ENCODE measurements at regions not wholly inside any gene's neighbourhood (a gene's known extent, or its start where the extent isn't known, plus 50 kb on each side); places are given as distances from the start of the nearest gene placed in this dataset.

DNA sequence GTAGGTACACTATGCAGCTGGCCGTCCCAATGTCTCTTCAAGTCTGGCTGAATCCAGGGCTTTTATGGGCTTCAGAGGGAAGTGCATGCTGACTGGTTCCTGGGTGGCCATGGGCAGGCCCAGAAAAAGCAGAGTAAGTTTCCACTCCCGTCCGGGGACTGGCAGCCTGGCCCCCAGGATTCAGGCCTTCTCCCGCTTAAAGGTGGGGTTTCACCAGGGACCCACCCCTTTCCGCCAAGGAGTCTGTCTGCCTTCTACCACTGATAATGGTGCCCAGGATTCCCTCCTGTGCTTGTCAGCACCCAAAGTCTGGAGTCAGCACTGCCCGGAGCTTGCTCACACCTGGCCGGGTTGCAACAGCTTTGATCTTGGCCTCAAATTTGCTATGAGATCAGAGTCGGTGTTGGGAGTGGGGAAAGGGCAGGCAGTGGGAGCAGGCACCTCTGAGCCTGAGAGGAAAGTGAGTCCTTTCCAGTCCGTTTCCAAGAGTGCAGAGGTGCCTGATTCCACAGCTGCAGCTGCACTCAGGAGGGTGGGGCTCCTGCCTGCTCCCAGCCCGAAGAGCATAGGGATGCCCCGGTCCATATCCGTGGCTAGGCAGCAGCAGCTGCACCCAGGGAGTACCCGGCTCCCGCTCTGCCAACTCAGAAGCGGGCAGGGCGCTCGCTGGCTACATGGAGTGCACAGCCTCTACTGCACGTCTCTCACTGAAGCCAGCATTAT lies 1344.3 kb upstream of the ADGRL3 start:
- POLR2A ChIA-PET (ENCODE audit: low non-redundant PET): no interaction called here
- CTCF ChIA-PET: no interaction called here
- DNase-seq (ENCODE audit: low spot score): no peak
- H3K27ac ChIP-seq: no peak overlapping the region
- TF ChIP-seq, protein P1, sequence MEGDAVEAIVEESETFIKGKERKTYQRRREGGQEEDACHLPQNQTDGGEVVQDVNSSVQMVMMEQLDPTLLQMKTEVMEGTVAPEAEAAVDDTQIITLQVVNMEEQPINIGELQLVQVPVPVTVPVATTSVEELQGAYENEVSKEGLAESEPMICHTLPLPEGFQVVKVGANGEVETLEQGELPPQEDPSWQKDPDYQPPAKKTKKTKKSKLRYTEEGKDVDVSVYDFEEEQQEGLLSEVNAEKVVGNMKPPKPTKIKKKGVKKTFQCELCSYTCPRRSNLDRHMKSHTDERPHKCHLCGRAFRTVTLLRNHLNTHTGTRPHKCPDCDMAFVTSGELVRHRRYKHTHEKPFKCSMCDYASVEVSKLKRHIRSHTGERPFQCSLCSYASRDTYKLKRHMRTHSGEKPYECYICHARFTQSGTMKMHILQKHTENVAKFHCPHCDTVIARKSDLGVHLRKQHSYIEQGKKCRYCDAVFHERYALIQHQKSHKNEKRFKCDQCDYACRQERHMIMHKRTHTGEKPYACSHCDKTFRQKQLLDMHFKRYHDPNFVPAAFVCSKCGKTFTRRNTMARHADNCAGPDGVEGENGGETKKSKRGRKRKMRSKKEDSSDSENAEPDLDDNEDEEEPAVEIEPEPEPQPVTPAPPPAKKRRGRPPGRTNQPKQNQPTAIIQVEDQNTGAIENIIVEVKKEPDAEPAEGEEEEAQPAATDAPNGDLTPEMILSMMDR (conservative IDR thresholded peaks at IDR 0.05; ENCODE audit: low read depth): no peak

DNA sequence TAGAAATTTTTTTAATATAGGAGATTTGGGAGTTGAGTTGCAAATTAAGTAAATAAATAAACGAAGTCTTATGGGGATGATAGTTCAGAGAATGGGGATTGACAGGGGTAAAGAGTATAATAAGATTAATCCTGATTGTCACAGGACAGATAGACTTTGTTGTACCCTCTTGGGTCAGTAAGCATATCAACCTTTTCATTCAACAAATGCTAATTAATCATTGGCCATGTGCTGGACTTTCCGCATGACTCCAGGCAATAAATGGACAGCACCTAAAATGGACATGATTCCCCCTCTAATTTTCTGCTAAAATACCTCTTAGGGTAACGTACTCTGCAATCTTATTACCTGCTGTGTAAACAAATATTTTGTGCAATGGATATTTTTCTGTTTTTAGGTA lies 1331.1 kb upstream of the ADGRL3 start:
- H3K27ac ChIP-seq: no peak overlapping the region
- TF ChIP-seq, protein P1 (conservative IDR thresholded peaks at IDR 0.05; ENCODE audit: low read depth): no peak
- DNase-seq (ENCODE audit: low spot score): no peak
- ChIA-PET CTCF (no interaction called here), POLR2A (ENCODE audit: low non-redundant PET) (no interaction called here)

DNA sequence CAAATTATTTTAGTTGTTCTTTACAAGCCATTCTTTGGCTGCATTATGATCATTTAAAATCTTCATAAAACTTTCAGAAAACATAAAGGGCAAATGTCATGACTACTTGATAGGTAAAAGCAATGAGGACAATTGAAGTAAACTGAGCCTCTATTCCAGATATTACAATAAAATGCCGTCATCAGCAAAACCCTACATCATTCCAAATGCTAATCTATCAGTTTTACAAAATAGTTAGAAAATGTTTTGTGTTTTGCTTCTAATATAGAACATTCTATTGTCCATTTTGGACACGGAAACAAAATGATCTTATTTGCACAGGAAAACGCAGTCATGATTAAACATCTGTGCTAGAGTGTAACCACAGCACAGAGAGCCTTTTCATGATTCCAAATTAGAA lies 1330.6 kb upstream of the ADGRL3 start:
- POLR2A ChIA-PET (ENCODE audit: low non-redundant PET): no interaction called here
- CTCF ChIA-PET: no interaction called here

DNA sequence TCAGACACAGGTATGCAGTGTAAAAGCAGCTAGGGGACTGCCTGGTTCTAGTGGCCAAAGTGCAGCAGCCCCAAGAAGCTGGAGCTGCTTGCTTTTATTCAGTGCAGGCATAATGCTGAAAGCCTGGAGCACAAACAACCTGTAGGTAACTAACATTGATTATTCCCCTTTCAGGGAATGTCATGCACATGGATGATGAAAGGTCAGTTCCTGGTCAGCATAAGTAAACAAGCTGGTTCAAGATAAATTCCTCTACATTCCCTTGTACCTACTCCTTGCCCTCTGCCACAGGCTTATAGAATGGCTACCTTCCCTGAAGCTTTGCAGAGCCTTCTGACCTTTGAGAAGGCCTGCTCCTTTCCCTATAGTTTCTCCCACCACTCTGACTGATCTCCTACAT lies 1318.5 kb upstream of the ADGRL3 start:
- POLR2A ChIA-PET (ENCODE audit: low non-redundant PET): no interaction called here
- TF ChIP-seq, protein P1 (conservative IDR thresholded peaks at IDR 0.05; ENCODE audit: low read depth): no peak
- DNase-seq (ENCODE audit: low spot score): no peak
- CTCF ChIA-PET: no interaction called here
- H3K27ac ChIP-seq: no peak overlapping the region

More for the DNA sequence above, 1330.6 kb upstream of the ADGRL3 start:
- TF ChIP-seq, protein P1 (conservative IDR thresholded peaks at IDR 0.05; ENCODE audit: low read depth): no peak
- DNase-seq (ENCODE audit: low spot score): no peak
- no peak overlapping the region for H3K27ac ChIP-seq

- ChIA-PET CTCF (no interaction called here), POLR2A (ENCODE audit: low non-redundant PET) (no interaction called here)
- peak; percentile 23 for DNase-seq (ENCODE audit: low spot score)
Measured at GRCh38 chr4:59904331-59904730, 1295.8 kb upstream of the ADGRL3 start.

DNA sequence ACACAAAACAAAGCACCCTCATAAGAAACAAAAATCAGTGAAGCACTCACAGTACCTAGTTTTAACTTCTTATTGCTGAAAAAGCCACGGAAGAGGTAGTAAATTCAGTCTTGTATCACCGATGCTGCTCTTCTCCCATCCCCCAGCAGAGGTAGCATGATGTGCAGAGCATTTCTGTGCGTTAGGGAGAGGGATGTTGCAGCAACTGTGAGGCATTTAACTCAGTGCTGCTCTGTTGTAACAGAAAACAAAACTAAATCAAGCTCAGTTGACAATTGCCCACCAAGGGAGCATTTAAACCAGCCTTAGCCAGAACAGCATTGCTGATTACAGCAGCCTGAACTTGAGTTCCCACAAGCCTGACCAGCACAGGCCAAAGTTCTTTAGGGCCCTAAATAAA lies 1279.7 kb upstream of the ADGRL3 start:
- no peak for DNase-seq (ENCODE audit: low spot score)
- no peak overlapping the region for H3K27ac ChIP-seq
- CTCF ChIA-PET: interaction anchor here (0.5 to 0.6 kb wide), 2 partner anchors 382 to 1334 kb away, joined by 3 read pairs; no protein-coding TSS in a partner anchor
- TF ChIP-seq, protein P1 (conservative IDR thresholded peaks at IDR 0.05; ENCODE audit: low read depth): no peak
- POLR2A ChIA-PET (ENCODE audit: low non-redundant PET): no interaction called here

More at GRCh38 chr4:59904331-59904730, 1295.8 kb upstream of the ADGRL3 start:
- H3K27ac ChIP-seq: no peak overlapping the region
- TF ChIP-seq, protein P1 (conservative IDR thresholded peaks at IDR 0.05; ENCODE audit: low read depth): no peak

Data from RWPE1 (cell line).